ENCODE measurements at regions not wholly inside any gene's neighbourhood (a gene's known extent, or its start where the extent isn't known, plus 50 kb on each side); places are given as distances from the start of the nearest gene placed in this dataset.

DNA sequence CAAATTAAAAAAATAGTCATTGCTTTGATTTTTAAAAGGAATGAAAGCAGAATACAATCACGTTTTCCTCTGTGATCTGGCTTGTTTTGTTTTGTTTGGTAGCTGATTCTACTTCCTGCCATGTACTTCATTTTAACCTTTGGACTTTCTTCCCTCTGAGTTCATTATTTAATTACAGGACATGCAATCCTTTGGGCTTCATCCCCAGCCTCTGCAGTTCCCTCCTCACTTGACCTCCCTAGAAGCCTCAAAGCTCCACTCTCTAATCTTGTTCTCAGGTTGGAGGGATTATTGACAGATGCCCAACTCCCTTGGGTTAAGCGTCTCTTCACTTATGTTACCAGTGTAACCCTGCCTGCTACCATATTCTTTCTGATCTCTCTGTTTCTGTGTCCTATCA, 967.9 kb upstream of the SEL1L start:
- TF ChIP-seq EP300 (conservative IDR thresholded peaks at IDR 0.05; ENCODE audit: poor library complexity, severe bottlenecking): no peak
- TF ChIP-seq, protein P1, sequence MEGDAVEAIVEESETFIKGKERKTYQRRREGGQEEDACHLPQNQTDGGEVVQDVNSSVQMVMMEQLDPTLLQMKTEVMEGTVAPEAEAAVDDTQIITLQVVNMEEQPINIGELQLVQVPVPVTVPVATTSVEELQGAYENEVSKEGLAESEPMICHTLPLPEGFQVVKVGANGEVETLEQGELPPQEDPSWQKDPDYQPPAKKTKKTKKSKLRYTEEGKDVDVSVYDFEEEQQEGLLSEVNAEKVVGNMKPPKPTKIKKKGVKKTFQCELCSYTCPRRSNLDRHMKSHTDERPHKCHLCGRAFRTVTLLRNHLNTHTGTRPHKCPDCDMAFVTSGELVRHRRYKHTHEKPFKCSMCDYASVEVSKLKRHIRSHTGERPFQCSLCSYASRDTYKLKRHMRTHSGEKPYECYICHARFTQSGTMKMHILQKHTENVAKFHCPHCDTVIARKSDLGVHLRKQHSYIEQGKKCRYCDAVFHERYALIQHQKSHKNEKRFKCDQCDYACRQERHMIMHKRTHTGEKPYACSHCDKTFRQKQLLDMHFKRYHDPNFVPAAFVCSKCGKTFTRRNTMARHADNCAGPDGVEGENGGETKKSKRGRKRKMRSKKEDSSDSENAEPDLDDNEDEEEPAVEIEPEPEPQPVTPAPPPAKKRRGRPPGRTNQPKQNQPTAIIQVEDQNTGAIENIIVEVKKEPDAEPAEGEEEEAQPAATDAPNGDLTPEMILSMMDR (IDR thresholded peaks at IDR 0.05; ENCODE audit: poor library complexity, severe bottlenecking): no peak
- no peak for TF ChIP-seq POLR2AphosphoS5 (IDR thresholded peaks at IDR 0.05)
- no peak for TF ChIP-seq EZH2 (IDR thresholded peaks at IDR 0.05; ENCODE audit: borderline replicate concordance, insufficient read depth, low read length, poor library complexity, severe bottlenecking)
- TF ChIP-seq SMC3 (conservative IDR thresholded peaks at IDR 0.05; ENCODE audit: poor library complexity): no peak
- TF ChIP-seq RAD21 (conservative IDR thresholded peaks at IDR 0.05): no peak
- TF ChIP-seq MXI1 (conservative IDR thresholded peaks at IDR 0.05; ENCODE audit: poor library complexity, severe bottlenecking): no peak
